Mesendoderm (in vitro differentiated cells): ENCODE measurements at regions not wholly inside any gene's neighbourhood (a gene's known extent, or its start where the extent isn't known, plus 50 kb on each side); places are given as distances from the start of the nearest gene placed in this dataset.

Experiments
- DNase-seq: peaks from one replicate; pipeline ENCODE4 v3.0.0; 2013
- H2AK5ac ChIP-seq: 2 replicates; pipeline ENCODE4 v1.6.1; 2013; ENCODE audit warnings: low read length, inconsistent platforms
- H2BK120ac ChIP-seq: 2 replicates; pipeline ENCODE4 v1.6.1; 2013; ENCODE audit warnings: low read depth, mild to moderate bottlenecking, low read length, moderate library complexity, mixed read lengths
- H2BK15ac ChIP-seq: replicated peaks from 2 replicates; pipeline ENCODE4 v1.6.1; 2013; ENCODE audit warnings: low read depth, mild to moderate bottlenecking, moderate library complexity
- H2BK5ac ChIP-seq: 2 replicates; pipeline ENCODE4 v1.6.1; 2013; ENCODE audit warnings: low read length, inconsistent platforms
- H3K18ac ChIP-seq: 2 replicates; pipeline ENCODE4 v1.6.1; 2013; ENCODE audit warnings: mild to moderate bottlenecking, low read length, mixed read lengths
- H3K23ac ChIP-seq: one replicate; pipeline ENCODE4 v1.6.1; 2013; ENCODE audit warnings: low read length
- H3K27ac ChIP-seq: 2 replicates; pipeline ENCODE4 v1.5.1; 2013; ENCODE audit warnings: low read depth, mild to moderate bottlenecking, inconsistent platforms, low read length, moderate library complexity
- H3K27me3 ChIP-seq: 2 replicates; pipeline ENCODE4 v1.6.1; 2013; ENCODE audit warnings: low read length, control low read depth, mild to moderate bottlenecking, inconsistent platforms; ENCODE audit not compliant: insufficient read depth, poor library complexity
- H3K36me3 ChIP-seq: 2 replicates; pipeline ENCODE4 v1.6.1; 2013; ENCODE audit warnings: low read length, inconsistent platforms; ENCODE audit not compliant: control insufficient read depth, insufficient read depth
- H3K4ac ChIP-seq: one replicate; pipeline ENCODE4 v1.6.1; 2013; ENCODE audit warnings: low read depth, mild to moderate bottlenecking, low read length, moderate library complexity
- H3K4me1 ChIP-seq: 2 replicates; pipeline ENCODE4 v1.6.1; 2013; ENCODE audit warnings: low read depth, low read length, inconsistent platforms; ENCODE audit not compliant: control insufficient read depth
- H3K4me2 ChIP-seq: 2 replicates; pipeline ENCODE4 v1.6.1; 2013; ENCODE audit warnings: low read length
- H3K4me3 ChIP-seq: 2 replicates; pipeline ENCODE4 v1.5.1; 2013; ENCODE audit warnings: mild to moderate bottlenecking, low read length
- H3K56ac ChIP-seq: one replicate; pipeline ENCODE4 v1.6.1; 2013; ENCODE audit warnings: low read length
- H3K79me1 ChIP-seq: 2 replicates; pipeline ENCODE4 v1.6.1; 2013; ENCODE audit warnings: low read length, inconsistent platforms
- H3K79me2 ChIP-seq: 2 replicates; pipeline ENCODE4 v1.6.1; 2013; ENCODE audit warnings: mild to moderate bottlenecking, low read length; ENCODE audit not compliant: control insufficient read depth, insufficient read depth
- H3K9ac ChIP-seq: 2 replicates; pipeline ENCODE4 v1.6.1; 2013; ENCODE audit warnings: low read length, inconsistent platforms
- H4K5ac ChIP-seq: one replicate; pipeline ENCODE4 v1.6.1; 2013; ENCODE audit warnings: low read length
- H4K8ac ChIP-seq: one replicate; pipeline ENCODE4 v1.6.1; 2013; ENCODE audit warnings: low read depth, mild to moderate bottlenecking, control low read depth, low read length, moderate library complexity
- WGBS: extraction: QIAGEN DNeasy Blood & Tissue Kit; methylation state at CpG from one replicate; pipeline ENCODE4 v1.1.7; 2013; ENCODE audit warnings: low lambda C conversion rate, missing lambda C conversion rate; ENCODE audit not compliant: insufficient coverage; ENCODE audit errors: extremely low coverage; 5-methylcytosine and 5-hydroxymethylcytosine counted together

DNA sequence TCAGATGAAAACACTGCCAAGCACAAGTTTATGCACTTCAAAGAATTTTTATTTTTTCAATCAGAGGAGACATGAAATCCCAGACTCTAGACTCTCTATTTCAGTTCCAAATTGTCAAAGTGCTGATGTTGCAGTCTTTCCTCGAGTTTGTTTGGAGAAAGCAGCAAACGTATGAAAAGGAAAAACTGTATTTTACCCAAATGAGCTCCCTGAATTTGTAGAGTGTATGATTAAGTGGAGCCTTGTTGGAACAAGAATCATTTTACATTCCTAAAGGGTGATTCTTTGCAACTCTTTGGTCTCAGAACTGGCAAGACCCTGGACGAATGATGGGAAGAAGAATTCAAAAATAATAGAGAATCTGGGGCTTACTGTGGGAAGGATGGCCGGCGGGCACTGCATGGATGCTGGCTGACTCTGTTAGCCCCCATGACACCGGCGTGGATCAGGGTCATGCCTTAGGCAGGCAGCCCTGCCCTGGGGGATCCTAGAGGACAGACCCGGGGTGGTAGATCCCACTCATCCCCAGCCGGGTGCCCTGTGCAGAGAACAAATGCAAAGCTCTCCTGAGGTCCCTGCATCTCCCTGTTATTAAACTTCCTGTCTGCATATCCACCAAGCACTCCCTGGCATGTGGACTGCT lies 207.4 kb downstream of the FNDC1 start:
- Histone ChIP-seq H3K4me1 (no peaks in the 10 kb centered on the region), H3K4me2 (no peak overlapping the region), H3K18ac (no peak overlapping the region), H3K79me2 (no peaks in the 10 kb centered on the region), H2AK5ac (no peak overlapping the region), H2BK120ac (no peak overlapping the region), H3K4ac (no peak overlapping the region), H3K9ac (no peak overlapping the region), H3K23ac (no peak overlapping the region), H3K4me3 (no peak overlapping the region), H2BK15ac (no peak overlapping the region), H3K56ac (no peak overlapping the region), H3K27ac (no peak overlapping the region), H2BK5ac (no peak overlapping the region), H3K27me3 (no peaks in the 10 kb centered on the region), H4K8ac (no peak overlapping the region), H3K36me3 (no peaks in the 10 kb centered on the region), H4K5ac (no peak overlapping the region), H3K79me1 (no peaks in the 10 kb centered on the region)
- WGBS = no CpG with 5 or more reads among the region's 9 CpGs
- no peak for DNase-seq

DNA sequence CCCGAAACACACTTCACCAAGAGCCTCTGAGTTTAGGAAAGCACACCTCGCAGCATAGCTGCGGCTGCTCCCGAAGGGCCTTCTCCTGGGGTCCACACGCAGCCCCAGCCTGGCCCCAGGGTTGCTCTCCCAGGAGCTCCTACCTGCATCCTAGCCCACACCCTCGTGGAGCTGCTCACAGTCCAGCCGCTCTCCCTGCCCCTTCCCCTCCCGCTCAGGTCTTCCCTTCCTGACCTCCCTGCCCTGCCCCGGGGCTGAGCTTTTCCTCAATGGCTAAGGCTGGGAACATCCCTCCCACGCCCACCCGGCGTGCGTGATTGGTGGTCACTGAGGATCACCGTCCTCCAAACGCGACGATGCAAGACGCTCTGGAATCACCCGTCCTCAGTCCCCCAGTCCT lies 205.8 kb downstream of the FNDC1 start:
- Histone ChIP-seq H3K56ac (no peak overlapping the region), H3K18ac (no peak overlapping the region), H2BK5ac (no peak overlapping the region), H3K9ac (no peak overlapping the region), H3K4me3 (no peak overlapping the region), H3K27ac (no peak overlapping the region), H3K4me1 (no peaks in the 10 kb centered on the region), H3K4me2 (no peak overlapping the region), H2BK15ac (no peak overlapping the region), H3K36me3 (no peaks in the 10 kb centered on the region), H2AK5ac (no peak overlapping the region), H3K79me2 (no peaks in the 10 kb centered on the region), H3K79me1 (no peaks in the 10 kb centered on the region), H2BK120ac (no peak overlapping the region), H4K5ac (no peak overlapping the region), H4K8ac (no peak overlapping the region), H3K23ac (no peak overlapping the region), H3K27me3 (no peaks in the 10 kb centered on the region), H3K4ac (no peak overlapping the region)
- no peak for DNase-seq
- no CpG with 5 or more reads among the region's 19 CpGs for WGBS

DNA sequence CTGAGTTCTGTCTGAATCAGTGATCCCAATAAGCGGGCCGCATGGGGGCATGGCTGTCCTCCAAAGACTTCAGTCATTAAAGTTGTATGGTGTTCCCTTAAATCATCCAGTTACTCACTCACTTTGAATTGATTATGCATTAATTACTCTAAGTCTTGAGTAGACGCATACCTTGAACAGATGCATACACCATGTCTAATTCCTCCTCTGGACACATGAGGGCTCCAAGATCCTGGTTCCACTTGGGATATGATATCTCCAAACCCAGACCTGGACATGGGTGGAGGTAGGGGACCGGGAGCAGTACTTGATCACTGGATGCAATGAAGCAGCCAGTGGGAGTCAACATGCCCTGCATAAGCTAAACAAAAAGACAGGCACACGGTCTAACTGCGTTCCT lies 204.5 kb downstream of the FNDC1 start:
- Histone ChIP-seq H2BK15ac (no peak overlapping the region), H2BK5ac (no peak overlapping the region), H4K8ac (no peak overlapping the region), H2BK120ac (no peak overlapping the region), H3K4ac (no peak overlapping the region), H3K4me3 (no peak overlapping the region), H3K79me1 (no peaks in the 10 kb centered on the region), H3K4me1 (no peaks in the 10 kb centered on the region), H4K5ac (no peak overlapping the region), H3K27me3 (no peaks in the 10 kb centered on the region), H3K27ac (no peak overlapping the region), H3K56ac (no peak overlapping the region), H3K9ac (no peak overlapping the region), H3K4me2 (no peak overlapping the region), H2AK5ac (no peak overlapping the region), H3K79me2 (no peaks in the 10 kb centered on the region), H3K23ac (no peak overlapping the region), H3K36me3 (no peaks in the 10 kb centered on the region), H3K18ac (no peak overlapping the region)
- DNase-seq = no peak
- WGBS = no CpG with 5 or more reads among the region's 6 CpGs

DNA sequence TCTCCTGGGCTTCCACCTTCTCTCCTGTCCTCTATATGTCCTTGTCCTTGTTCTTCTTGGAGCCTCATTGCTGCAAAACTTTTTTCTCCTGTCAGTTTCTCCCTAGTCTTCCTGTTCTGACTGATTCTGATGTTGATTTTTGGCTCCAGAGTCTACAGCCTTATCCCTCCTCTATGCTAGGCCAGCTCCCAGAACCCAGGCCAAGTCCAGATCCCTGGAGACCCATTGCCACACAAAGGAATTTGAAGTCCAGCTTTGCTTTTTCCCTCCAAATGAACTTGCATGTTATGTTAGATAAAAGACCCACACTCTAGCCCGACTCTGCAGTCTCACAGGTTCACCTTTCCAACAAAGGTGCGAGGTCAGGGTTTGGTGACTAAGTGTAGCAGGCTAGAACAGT lies 203.1 kb downstream of the FNDC1 start:
- no peaks in the 10 kb centered on the region for H3K36me3 ChIP-seq
- no peaks in the 10 kb centered on the region for H3K4me1 ChIP-seq
- no peak for DNase-seq
- no peak overlapping the region for H2BK15ac ChIP-seq
- H3K79me2 ChIP-seq = no peaks in the 10 kb centered on the region
- no peak overlapping the region for H3K27ac ChIP-seq
- no peak overlapping the region for H3K56ac ChIP-seq
- WGBS = no CpG with 5 or more reads among the region's 2 CpGs
- no peak overlapping the region for H3K18ac ChIP-seq
- no peak overlapping the region for H2BK5ac ChIP-seq
- H3K23ac ChIP-seq = no peak overlapping the region
- H3K4me2 ChIP-seq = no peak overlapping the region
- no peak overlapping the region for H4K8ac ChIP-seq
- no peak overlapping the region for H3K9ac ChIP-seq
- H3K79me1 ChIP-seq = no peaks in the 10 kb centered on the region
- H3K27me3 ChIP-seq = no peaks in the 10 kb centered on the region
- no peak overlapping the region for H2AK5ac ChIP-seq
- H3K4me3 ChIP-seq = no peak overlapping the region
- no peak overlapping the region for H3K4ac ChIP-seq
- H2BK120ac ChIP-seq = no peak overlapping the region
- H4K5ac ChIP-seq = no peak overlapping the region

DNA sequence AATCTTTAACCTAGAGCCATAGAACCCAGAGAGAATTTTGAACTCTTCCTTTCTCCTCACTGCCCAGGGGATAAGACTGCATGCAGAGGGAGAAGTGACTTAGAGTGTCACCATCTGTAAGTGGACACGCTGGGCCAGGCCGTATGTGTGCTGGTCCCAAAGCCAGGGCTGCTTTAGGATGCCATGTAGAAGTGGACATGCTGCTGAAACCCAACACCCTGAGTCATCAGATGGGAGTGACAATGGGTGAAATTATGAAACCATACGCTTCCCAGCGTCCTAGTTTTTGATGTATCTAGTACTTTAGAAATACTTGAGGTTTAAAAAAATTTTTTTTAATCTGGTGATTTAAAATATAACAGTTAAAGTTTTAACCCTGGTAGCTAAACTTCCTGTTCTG lies 191.1 kb downstream of the FNDC1 start:
- Histone ChIP-seq H3K23ac (no peak overlapping the region), H2BK5ac (no peak overlapping the region), H3K36me3 (no peaks in the 10 kb centered on the region), H4K8ac (no peak overlapping the region), H3K4me2 (no peak overlapping the region), H3K56ac (no peak overlapping the region), H3K9ac (no peak overlapping the region), H3K4ac (no peak overlapping the region), H3K18ac (no peak overlapping the region), H3K27me3 (no peaks in the 10 kb centered on the region), H2BK15ac (no peak overlapping the region), H3K4me1 (no peaks in the 10 kb centered on the region), H4K5ac (no peak overlapping the region), H2AK5ac (no peak overlapping the region), H2BK120ac (no peak overlapping the region), H3K79me2 (no peaks in the 10 kb centered on the region), H3K27ac (no peak overlapping the region), H3K4me3 (no peak overlapping the region), H3K79me1 (no peaks in the 10 kb centered on the region)
- no peak for DNase-seq
- WGBS = no CpG with 5 or more reads among the region's 4 CpGs

DNA sequence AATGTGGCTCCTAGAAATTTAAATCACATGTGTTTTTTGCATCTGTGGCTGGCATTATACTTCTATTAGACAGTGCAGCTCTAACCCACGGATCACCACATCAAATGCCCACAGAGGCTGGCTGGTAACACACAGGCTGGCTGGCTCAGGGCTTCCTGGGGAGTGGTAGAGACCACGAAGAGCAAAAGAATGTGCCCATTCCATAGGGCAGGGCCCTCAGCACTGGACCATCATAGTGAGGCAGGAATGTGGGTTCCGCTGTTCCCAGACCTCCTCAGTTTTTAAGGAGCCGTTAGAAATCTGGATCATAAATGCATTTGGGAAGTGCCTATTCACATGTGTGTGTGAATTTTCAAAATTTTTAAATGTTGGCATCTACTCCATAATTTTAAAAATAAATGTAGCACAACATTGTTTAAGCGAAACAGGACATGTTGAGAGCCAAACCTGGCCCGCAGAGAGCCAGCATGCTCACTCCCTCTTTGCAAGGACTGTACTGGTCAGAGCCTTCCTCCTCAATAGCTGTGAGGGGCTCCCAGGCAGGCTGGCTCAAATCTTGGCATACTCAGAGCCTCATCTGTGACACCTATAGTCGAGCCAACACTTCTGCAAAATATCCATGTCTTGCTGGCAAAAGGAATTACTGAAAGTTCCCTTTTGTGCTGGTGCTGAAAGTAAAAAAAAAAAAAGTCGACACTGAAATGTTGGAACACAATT lies 190.5 kb downstream of the FNDC1 start:
- Histone ChIP-seq H4K8ac (no peak overlapping the region), H2BK15ac (no peak overlapping the region), H2BK120ac (no peak overlapping the region), H3K18ac (no peak overlapping the region), H3K56ac (no peak overlapping the region), H3K9ac (no peak overlapping the region), H3K23ac (no peak overlapping the region), H3K4me2 (no peak overlapping the region), H3K79me1 (no peaks in the 10 kb centered on the region), H4K5ac (no peak overlapping the region), H3K36me3 (no peaks in the 10 kb centered on the region), H3K4me1 (no peaks in the 10 kb centered on the region), H3K27me3 (no peaks in the 10 kb centered on the region), H2BK5ac (no peak overlapping the region), H2AK5ac (no peak overlapping the region), H3K79me2 (no peaks in the 10 kb centered on the region), H3K4me3 (no peak overlapping the region), H3K4ac (no peak overlapping the region), H3K27ac (no peak overlapping the region)
- WGBS = no CpG with 5 or more reads among the region's 8 CpGs
- no peak for DNase-seq
